ENCODE measurements at regions not wholly inside any gene's neighbourhood (a gene's known extent, or its start where the extent isn't known, plus 50 kb on each side); places are given as distances from the start of the nearest gene placed in this dataset.

- Histone ChIP-seq H2AFZ (ENCODE audit: low read depth) (no peak overlapping the region), H3K79me2 (ENCODE audit: insufficient read depth) (no peaks in the 10 kb centered on the region), H3K9me3 (no peaks in the 10 kb centered on the region), H3K4me1 (ENCODE audit: control insufficient read depth in 1 of 2, insufficient read depth in 2 of 2, low read depth in 1 of 2, low read length in 1 of 2) (no peaks in the 10 kb centered on the region), H3K27me3 (ENCODE audit: insufficient read depth) (no peaks in the 10 kb centered on the region), H3F3A (replicated peaks; ENCODE audit: insufficient read depth) (no peaks in the 10 kb centered on the region), H3K4me2 (no peak overlapping the region), H3K4me3 (ENCODE audit: low read depth in 2 of 2, low read length in 1 of 2) (no peak overlapping the region), H4K20me1 (ENCODE audit: insufficient read depth) (no peaks in the 10 kb centered on the region), H3K9ac (no peak overlapping the region), H3K27ac (ENCODE audit: low read depth in 2 of 2, low read length in 1 of 2) (no peak overlapping the region), H3K9me2 (no peaks in the 10 kb centered on the region), H3K36me3 (replicated peaks in 1 of 2; ENCODE audit: control insufficient read depth in 1 of 2, insufficient read depth in 2 of 2, low read length in 1 of 2) (no peaks in the 10 kb centered on the region)
- ChIA-PET CTCF (interaction anchor here (1.2 kb wide), 1 partner anchor 38 kb away, joined by 3 read pairs; no protein-coding TSS in a partner anchor), POLR2A (no interaction called here)
- TF ChIP-seq NFIC (IDR thresholded peaks at IDR 0.05; ENCODE audit: borderline replicate concordance) (no peak), EZH2phosphoT487 (IDR thresholded peaks at IDR 0.05; ENCODE audit: borderline replicate concordance, low read depth) (no peak), SMC3 (IDR thresholded peaks at IDR 0.05; ENCODE audit: low read depth, low read length) (no peak), MEF2A (IDR thresholded peaks at IDR 0.05; ENCODE audit: borderline replicate concordance, low read depth) (no peak), EP300 (IDR thresholded peaks at IDR 0.05; ENCODE audit: borderline replicate concordance in 1 of 2, low read depth in 1 of 2, low read length in 1 of 2) (no peak), TCF12 (IDR thresholded peaks at IDR 0.05) (no peak), CHD2 (IDR thresholded peaks at IDR 0.05; ENCODE audit: low read length, partially characterized antibody) (no peak), MXI1 (IDR thresholded peaks at IDR 0.05; ENCODE audit: low read depth, low read length) (no peak), JUND (IDR thresholded peaks at IDR 0.05) (no peak), GABPA (IDR thresholded peaks at IDR 0.05; ENCODE audit: low read depth) (no peak)
- TF ChIP-seq, protein P1, sequence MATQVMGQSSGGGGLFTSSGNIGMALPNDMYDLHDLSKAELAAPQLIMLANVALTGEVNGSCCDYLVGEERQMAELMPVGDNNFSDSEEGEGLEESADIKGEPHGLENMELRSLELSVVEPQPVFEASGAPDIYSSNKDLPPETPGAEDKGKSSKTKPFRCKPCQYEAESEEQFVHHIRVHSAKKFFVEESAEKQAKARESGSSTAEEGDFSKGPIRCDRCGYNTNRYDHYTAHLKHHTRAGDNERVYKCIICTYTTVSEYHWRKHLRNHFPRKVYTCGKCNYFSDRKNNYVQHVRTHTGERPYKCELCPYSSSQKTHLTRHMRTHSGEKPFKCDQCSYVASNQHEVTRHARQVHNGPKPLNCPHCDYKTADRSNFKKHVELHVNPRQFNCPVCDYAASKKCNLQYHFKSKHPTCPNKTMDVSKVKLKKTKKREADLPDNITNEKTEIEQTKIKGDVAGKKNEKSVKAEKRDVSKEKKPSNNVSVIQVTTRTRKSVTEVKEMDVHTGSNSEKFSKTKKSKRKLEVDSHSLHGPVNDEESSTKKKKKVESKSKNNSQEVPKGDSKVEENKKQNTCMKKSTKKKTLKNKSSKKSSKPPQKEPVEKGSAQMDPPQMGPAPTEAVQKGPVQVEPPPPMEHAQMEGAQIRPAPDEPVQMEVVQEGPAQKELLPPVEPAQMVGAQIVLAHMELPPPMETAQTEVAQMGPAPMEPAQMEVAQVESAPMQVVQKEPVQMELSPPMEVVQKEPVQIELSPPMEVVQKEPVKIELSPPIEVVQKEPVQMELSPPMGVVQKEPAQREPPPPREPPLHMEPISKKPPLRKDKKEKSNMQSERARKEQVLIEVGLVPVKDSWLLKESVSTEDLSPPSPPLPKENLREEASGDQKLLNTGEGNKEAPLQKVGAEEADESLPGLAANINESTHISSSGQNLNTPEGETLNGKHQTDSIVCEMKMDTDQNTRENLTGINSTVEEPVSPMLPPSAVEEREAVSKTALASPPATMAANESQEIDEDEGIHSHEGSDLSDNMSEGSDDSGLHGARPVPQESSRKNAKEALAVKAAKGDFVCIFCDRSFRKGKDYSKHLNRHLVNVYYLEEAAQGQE (IDR thresholded peaks at IDR 0.05; ENCODE audit: low read depth, low read length) = no peak
- TF ChIP-seq, protein P2, sequence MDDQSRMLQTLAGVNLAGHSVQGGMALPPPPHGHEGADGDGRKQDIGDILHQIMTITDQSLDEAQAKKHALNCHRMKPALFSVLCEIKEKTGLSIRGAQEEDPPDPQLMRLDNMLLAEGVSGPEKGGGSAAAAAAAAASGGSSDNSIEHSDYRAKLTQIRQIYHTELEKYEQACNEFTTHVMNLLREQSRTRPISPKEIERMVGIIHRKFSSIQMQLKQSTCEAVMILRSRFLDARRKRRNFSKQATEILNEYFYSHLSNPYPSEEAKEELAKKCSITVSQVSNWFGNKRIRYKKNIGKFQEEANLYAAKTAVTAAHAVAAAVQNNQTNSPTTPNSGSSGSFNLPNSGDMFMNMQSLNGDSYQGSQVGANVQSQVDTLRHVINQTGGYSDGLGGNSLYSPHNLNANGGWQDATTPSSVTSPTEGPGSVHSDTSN (IDR thresholded peaks at IDR 0.05) = no peak
- TF ChIP-seq, protein P3, sequence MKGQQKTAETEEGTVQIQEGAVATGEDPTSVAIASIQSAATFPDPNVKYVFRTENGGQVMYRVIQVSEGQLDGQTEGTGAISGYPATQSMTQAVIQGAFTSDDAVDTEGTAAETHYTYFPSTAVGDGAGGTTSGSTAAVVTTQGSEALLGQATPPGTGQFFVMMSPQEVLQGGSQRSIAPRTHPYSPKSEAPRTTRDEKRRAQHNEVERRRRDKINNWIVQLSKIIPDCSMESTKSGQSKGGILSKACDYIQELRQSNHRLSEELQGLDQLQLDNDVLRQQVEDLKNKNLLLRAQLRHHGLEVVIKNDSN (IDR thresholded peaks at IDR 0.05; ENCODE audit: borderline replicate concordance, low read depth) = no peak
- WGBS (ENCODE audit: low lambda C conversion rate) = 5% methylated on average over 2 of the region's 2 CpGs
- no peak for DNase-seq
Observed at GRCh38 chr2:16061441-16062217, 121.3 kb downstream of the MYCN start.
